C4-2B (cell line): ENCODE measurements at regions not wholly inside any gene's neighbourhood (a gene's known extent, or its start where the extent isn't known, plus 50 kb on each side); places are given as distances from the start of the nearest gene placed in this dataset.

Experiments
- ZFX ChIP-seq: fragments of 450-650 bp; IDR thresholded peaks from 2 replicates; pipeline ENCODE4 v1.6.1; 2017
- TF ChIP-seq, protein P1 (sequence below): fragments of 450-650 bp; conservative IDR thresholded peaks from 2 replicates; pipeline ENCODE4 v1.5.1; 2017; ENCODE audit warnings: mild to moderate bottlenecking

DNA sequence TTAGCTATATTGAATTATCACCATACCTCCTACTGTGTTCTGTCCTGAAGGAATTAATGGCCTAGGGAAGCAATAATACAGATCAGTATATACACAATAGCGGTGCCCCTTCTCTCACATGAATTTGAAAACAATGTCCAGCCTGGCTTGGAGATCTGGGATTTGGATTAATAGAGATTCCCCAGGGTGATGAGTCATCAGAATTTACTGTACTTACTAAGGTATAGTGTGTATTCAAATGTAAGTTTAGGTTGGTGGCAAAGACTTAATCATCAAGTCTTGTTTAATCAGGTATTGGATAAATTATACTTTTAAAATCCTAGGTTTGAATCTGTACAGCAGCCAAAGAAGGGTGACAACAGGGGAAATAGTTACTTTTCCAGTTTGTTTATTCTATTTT is 121.5 kb downstream of the FEM1C start:
- TF ChIP-seq, protein P1, sequence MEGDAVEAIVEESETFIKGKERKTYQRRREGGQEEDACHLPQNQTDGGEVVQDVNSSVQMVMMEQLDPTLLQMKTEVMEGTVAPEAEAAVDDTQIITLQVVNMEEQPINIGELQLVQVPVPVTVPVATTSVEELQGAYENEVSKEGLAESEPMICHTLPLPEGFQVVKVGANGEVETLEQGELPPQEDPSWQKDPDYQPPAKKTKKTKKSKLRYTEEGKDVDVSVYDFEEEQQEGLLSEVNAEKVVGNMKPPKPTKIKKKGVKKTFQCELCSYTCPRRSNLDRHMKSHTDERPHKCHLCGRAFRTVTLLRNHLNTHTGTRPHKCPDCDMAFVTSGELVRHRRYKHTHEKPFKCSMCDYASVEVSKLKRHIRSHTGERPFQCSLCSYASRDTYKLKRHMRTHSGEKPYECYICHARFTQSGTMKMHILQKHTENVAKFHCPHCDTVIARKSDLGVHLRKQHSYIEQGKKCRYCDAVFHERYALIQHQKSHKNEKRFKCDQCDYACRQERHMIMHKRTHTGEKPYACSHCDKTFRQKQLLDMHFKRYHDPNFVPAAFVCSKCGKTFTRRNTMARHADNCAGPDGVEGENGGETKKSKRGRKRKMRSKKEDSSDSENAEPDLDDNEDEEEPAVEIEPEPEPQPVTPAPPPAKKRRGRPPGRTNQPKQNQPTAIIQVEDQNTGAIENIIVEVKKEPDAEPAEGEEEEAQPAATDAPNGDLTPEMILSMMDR = no peak
- no peak for TF ChIP-seq ZFX
